ENCODE measurements at regions not wholly inside any gene's neighbourhood (a gene's known extent, or its start where the extent isn't known, plus 50 kb on each side); places are given as distances from the start of the nearest gene placed in this dataset.
"Not testable (repeated sequence)": the region's sequence is repeated elsewhere in the genome, so short reads cannot be mapped to it uniquely, and the experiment has no call there.

GRCh38 chr22:47615051-47615450 lies 852.6 kb downstream of the TBC1D22A start:
- no peak for DNase-seq (ENCODE audit: low read depth, low spot score)
- Mint-ChIP-seq H3K27ac (ENCODE audit: unreplicated experiment) (no peak overlapping the region), H3K36me3 (ENCODE audit: low read depth) (no peaks in the 10 kb centered on the region), H3K4me1 (no peaks in the 10 kb centered on the region), H3K9me3 (no peaks in the 10 kb centered on the region), H3K27me3 (ENCODE audit: low read depth) (no peaks in the 10 kb centered on the region), H3K4me3 (no peak overlapping the region)
- TF ChIP-seq CTCF (conservative IDR thresholded peaks at IDR 0.05): no peak

GRCh38 chr22:47613606-47614350 lies 851.3 kb downstream of the TBC1D22A start:
- Mint-ChIP-seq H3K27ac (ENCODE audit: unreplicated experiment) (no peak overlapping the region), H3K9me3 (no peaks in the 10 kb centered on the region), H3K4me3 (no peak overlapping the region), H3K27me3 (ENCODE audit: low read depth) (peaks cover 4% of the 10 kb centered on the region), H3K4me1 (no peaks in the 10 kb centered on the region), H3K36me3 (ENCODE audit: low read depth) (no peaks in the 10 kb centered on the region)
- DNase-seq (ENCODE audit: low read depth, low spot score): no peak
- no peak for TF ChIP-seq CTCF (conservative IDR thresholded peaks at IDR 0.05)

- H3K4me3 Mint-ChIP-seq; H3K4me1 Mint-ChIP-seq; H3K9me3 Mint-ChIP-seq; DNase-seq (ENCODE audit: low read depth, low spot score); H3K36me3 Mint-ChIP-seq (ENCODE audit: low read depth); H3K27ac Mint-ChIP-seq (ENCODE audit: unreplicated experiment); H3K27me3 Mint-ChIP-seq (ENCODE audit: low read depth): not testable (repeated sequence)
Measured at GRCh38 chr22:47613181-47613580, 850.7 kb downstream of the TBC1D22A start.

GRCh38 chr22:47612311-47612910 lies 850.0 kb downstream of the TBC1D22A start:
- Mint-ChIP-seq H3K9me3 (no peaks in the 10 kb centered on the region), H3K4me3 (no peak overlapping the region), H3K27ac (ENCODE audit: unreplicated experiment) (no peak overlapping the region), H3K36me3 (ENCODE audit: low read depth) (no peaks in the 10 kb centered on the region), H3K27me3 (ENCODE audit: low read depth) (peaks cover 4% of the 10 kb centered on the region), H3K4me1 (no peaks in the 10 kb centered on the region)
- TF ChIP-seq CTCF (conservative IDR thresholded peaks at IDR 0.05): no peak
- DNase-seq (ENCODE audit: low read depth, low spot score): no peak

- H3K4me3 Mint-ChIP-seq: no peak overlapping the region
- H3K9me3 Mint-ChIP-seq: no peaks in the 10 kb centered on the region
- TF ChIP-seq CTCF (conservative IDR thresholded peaks at IDR 0.05): no peak
- no peak for DNase-seq (ENCODE audit: low read depth, low spot score)
- H3K36me3 Mint-ChIP-seq (ENCODE audit: low read depth): no peaks in the 10 kb centered on the region
- peaks cover 7% of the 10 kb centered on the region for H3K27me3 Mint-ChIP-seq (ENCODE audit: low read depth)
- H3K4me1 Mint-ChIP-seq: no peaks in the 10 kb centered on the region
- H3K27ac Mint-ChIP-seq (ENCODE audit: unreplicated experiment): no peak overlapping the region
Measured at GRCh38 chr22:47610764-47611163, 848.3 kb downstream of the TBC1D22A start.

- Mint-ChIP-seq H3K9me3 (no peaks in the 10 kb centered on the region), H3K27ac (ENCODE audit: unreplicated experiment) (no peak overlapping the region), H3K36me3 (ENCODE audit: low read depth) (no peaks in the 10 kb centered on the region), H3K4me3 (no peak overlapping the region), H3K4me1 (no peaks in the 10 kb centered on the region), H3K27me3 (ENCODE audit: low read depth) (peaks cover 7% of the 10 kb centered on the region)
- TF ChIP-seq CTCF (conservative IDR thresholded peaks at IDR 0.05): no peak
- no peak for DNase-seq (ENCODE audit: low read depth, low spot score)
Measured at GRCh38 chr22:47610281-47610680, 847.8 kb downstream of the TBC1D22A start.

Measured in neural crest cell (in vitro differentiated cells).